GM12873 (cell line): ENCODE measurements at regions not wholly inside any gene's neighbourhood (a gene's known extent, or its start where the extent isn't known, plus 50 kb on each side); places are given as distances from the start of the nearest gene placed in this dataset.

Experiments used
- CTCF ChIP-seq: IDR thresholded peaks from 2 replicates; pipeline ENCODE4 v1.5.1; 2012; ENCODE audit warnings: low read depth, mild to moderate bottlenecking, moderate library complexity, low read length, control low read depth; ENCODE audit not compliant: insufficient read depth; ENCODE audit errors: missing control alignments

- no peak for TF ChIP-seq CTCF
Measured at GRCh38 chr1:224544346-224545110, 71.6 kb upstream of the CNIH3 start.

GRCh38 chr1:224545571-224545970, 70.5 kb upstream of the CNIH3 start:
- TF ChIP-seq CTCF: no peak

GRCh38 chr1:224548676-224549075, 67.4 kb upstream of the CNIH3 start:
- TF ChIP-seq CTCF: no peak

- no peak for TF ChIP-seq CTCF
Measured at GRCh38 chr1:224554056-224554455, 62.1 kb upstream of the CNIH3 start.

- no peak for TF ChIP-seq CTCF
Measured at GRCh38 chr1:224554620-224555259, 61.4 kb upstream of the CNIH3 start.

- TF ChIP-seq CTCF: no peak
Measured at GRCh38 chr1:224558904-224559303, 57.2 kb upstream of the CNIH3 start.

GRCh38 chr1:224559981-224560728, 56.0 kb upstream of the CNIH3 start:
- TF ChIP-seq CTCF: no peak
